ENCODE measurements at regions not wholly inside any gene's neighbourhood (a gene's known extent, or its start where the extent isn't known, plus 50 kb on each side); places are given as distances from the start of the nearest gene placed in this dataset.

GRCh38 chr14:58784931-58785330 is 147.2 kb downstream of the DACT1 start:
- Histone ChIP-seq H3K27me3 (ENCODE audit: insufficient read depth, low read length) (peaks cover 5% of the 10 kb centered on the region; the same call in 1 of the 2 replicates), H3K4me1 (ENCODE audit: insufficient read depth, low read length) (peaks cover 26% of the 10 kb centered on the region), H3K27ac (ENCODE audit: low read depth, low read length) (no peak overlapping the region), H3K4me3 (ENCODE audit: low read length) (no peak overlapping the region), H3K36me3 (ENCODE audit: insufficient read depth, low read length) (no peaks in the 10 kb centered on the region), H3K9ac (ENCODE audit: low read depth, low read length) (no peak overlapping the region), H3K9me3 (ENCODE audit: insufficient read depth, low read depth, low read length) (no peaks in the 10 kb centered on the region)
- 95% methylated on average over 1 of the region's 1 CpG for WGBS

GRCh38 chr14:58785701-58786100 is 147.9 kb downstream of the DACT1 start:
- H3K27ac ChIP-seq (ENCODE audit: low read depth, low read length) = no peak overlapping the region
- WGBS = 69% methylated on average over 3 of the region's 3 CpGs

GRCh38 chr14:58787592-58787991 is 149.8 kb downstream of the DACT1 start:
- H3K27me3 ChIP-seq (ENCODE audit: insufficient read depth, low read length) = peaks cover 5% of the 10 kb centered on the region; the same call in 1 of the 2 replicates
- WGBS = 97% methylated on average over 1 of the region's 1 CpG
- no peak overlapping the region for H3K4me3 ChIP-seq (ENCODE audit: low read length)
- H3K27ac ChIP-seq (ENCODE audit: low read depth, low read length) = no peak overlapping the region
- H3K4me1 ChIP-seq (ENCODE audit: insufficient read depth, low read length) = peaks cover 29% of the 10 kb centered on the region
- H3K9me3 ChIP-seq (ENCODE audit: insufficient read depth, low read depth, low read length) = no peaks in the 10 kb centered on the region
- no peak overlapping the region for H3K9ac ChIP-seq (ENCODE audit: low read depth, low read length)
- H3K36me3 ChIP-seq (ENCODE audit: insufficient read depth, low read length) = no peaks in the 10 kb centered on the region

More at GRCh38 chr14:58785701-58786100, 147.9 kb downstream of the DACT1 start:
- H3K36me3 ChIP-seq (ENCODE audit: insufficient read depth, low read length) = no peaks in the 10 kb centered on the region
- H3K27me3 ChIP-seq (ENCODE audit: insufficient read depth, low read length) = peaks cover 5% of the 10 kb centered on the region; the same call in 1 of the 2 replicates
- H3K4me1 ChIP-seq (ENCODE audit: insufficient read depth, low read length) = peaks cover 29% of the 10 kb centered on the region
- H3K9me3 ChIP-seq (ENCODE audit: insufficient read depth, low read depth, low read length) = no peaks in the 10 kb centered on the region
- H3K4me3 ChIP-seq (ENCODE audit: low read length) = no peak overlapping the region
- no peak overlapping the region for H3K9ac ChIP-seq (ENCODE audit: low read depth, low read length)

- H3K36me3 ChIP-seq (ENCODE audit: insufficient read depth, low read length) = no peaks in the 10 kb centered on the region
These were observed 151.1 kb downstream of the DACT1 start for GRCh38 chr14:58788655-58789503.

GRCh38 chr14:58789736-58790135 is 152.0 kb downstream of the DACT1 start:
- Histone ChIP-seq H3K9me3 (ENCODE audit: insufficient read depth, low read depth, low read length) (no peaks in the 10 kb centered on the region), H3K4me3 (ENCODE audit: low read length) (no peak overlapping the region), H3K27ac (ENCODE audit: low read depth, low read length) (no peak overlapping the region; the same call in 1 of the 2 replicates), H3K9ac (ENCODE audit: low read depth, low read length) (no peak overlapping the region), H3K36me3 (ENCODE audit: insufficient read depth, low read length) (no peaks in the 10 kb centered on the region), H3K27me3 (ENCODE audit: insufficient read depth, low read length) (peaks cover 5% of the 10 kb centered on the region; the same call in 1 of the 2 replicates), H3K4me1 (ENCODE audit: insufficient read depth, low read length) (peaks cover 29% of the 10 kb centered on the region)
- 78% methylated on average over 2 of the region's 4 CpGs for WGBS

More at GRCh38 chr14:58788655-58789503, 151.1 kb downstream of the DACT1 start:
- Histone ChIP-seq H3K4me1 (ENCODE audit: insufficient read depth, low read length) (peaks cover 29% of the 10 kb centered on the region), H3K9me3 (ENCODE audit: insufficient read depth, low read depth, low read length) (no peaks in the 10 kb centered on the region), H3K4me3 (ENCODE audit: low read length) (no peak overlapping the region), H3K9ac (ENCODE audit: low read depth, low read length) (no peak overlapping the region), H3K27ac (ENCODE audit: low read depth, low read length) (peak overlapping the region; percentile 15; the same call in 1 of the 2 replicates), H3K27me3 (ENCODE audit: insufficient read depth, low read length) (peaks cover 5% of the 10 kb centered on the region; the same call in 1 of the 2 replicates)
- WGBS = 27% methylated on average over 3 of the region's 4 CpGs

GRCh38 chr14:58792416-58792815 is 154.7 kb downstream of the DACT1 start:
- peaks cover 2% of the 10 kb centered on the region; the same call in 1 of the 2 replicates for H3K27me3 ChIP-seq (ENCODE audit: insufficient read depth, low read length)
- peaks cover 21% of the 10 kb centered on the region for H3K4me1 ChIP-seq (ENCODE audit: insufficient read depth, low read length)
- no peak overlapping the region for H3K4me3 ChIP-seq (ENCODE audit: low read length)
- H3K27ac ChIP-seq (ENCODE audit: low read depth, low read length) = no peak overlapping the region
- H3K9ac ChIP-seq (ENCODE audit: low read depth, low read length) = no peak overlapping the region
- H3K9me3 ChIP-seq (ENCODE audit: insufficient read depth, low read depth, low read length) = no peaks in the 10 kb centered on the region
- WGBS = 100% methylated on average over 3 of the region's 3 CpGs
- H3K36me3 ChIP-seq (ENCODE audit: insufficient read depth, low read length) = no peaks in the 10 kb centered on the region

GRCh38 chr14:58793131-58793740 is 155.5 kb downstream of the DACT1 start:
- no peaks in the 10 kb centered on the region for H3K36me3 ChIP-seq (ENCODE audit: insufficient read depth, low read length)
- no peaks in the 10 kb centered on the region for H3K27me3 ChIP-seq (ENCODE audit: insufficient read depth, low read length)
- H3K4me3 ChIP-seq (ENCODE audit: low read length) = no peak overlapping the region
- H3K27ac ChIP-seq (ENCODE audit: low read depth, low read length) = no peak overlapping the region
- H3K9ac ChIP-seq (ENCODE audit: low read depth, low read length) = no peak overlapping the region
- WGBS = 86% methylated on average over 3 of the region's 4 CpGs
- H3K4me1 ChIP-seq (ENCODE audit: insufficient read depth, low read length) = peaks cover 20% of the 10 kb centered on the region
- H3K9me3 ChIP-seq (ENCODE audit: insufficient read depth, low read depth, low read length) = no peaks in the 10 kb centered on the region

- Histone ChIP-seq H3K27ac (ENCODE audit: low read depth, low read length) (no peak overlapping the region), H3K9ac (ENCODE audit: low read depth, low read length) (no peak overlapping the region), H3K4me3 (ENCODE audit: low read length) (no peak overlapping the region), H3K36me3 (ENCODE audit: insufficient read depth, low read length) (no peaks in the 10 kb centered on the region), H3K27me3 (ENCODE audit: insufficient read depth, low read length) (no peaks in the 10 kb centered on the region), H3K4me1 (ENCODE audit: insufficient read depth, low read length) (0 out of 2 replicates have a peak, but pooled peaks cover under 1% of the 10 kb centered on the region), H3K9me3 (ENCODE audit: insufficient read depth, low read depth, low read length) (no peaks in the 10 kb centered on the region)
- WGBS = 78% methylated on average over 4 of the region's 5 CpGs
These were observed 157.4 kb downstream of the DACT1 start for GRCh38 chr14:58794993-58795762.

GRCh38 chr14:58796242-58797009 is 158.7 kb downstream of the DACT1 start:
- Histone ChIP-seq H3K4me3 (ENCODE audit: low read length) (no peak overlapping the region), H3K27ac (ENCODE audit: low read depth, low read length) (no peak overlapping the region), H3K36me3 (ENCODE audit: insufficient read depth, low read length) (no peaks in the 10 kb centered on the region), H3K27me3 (ENCODE audit: insufficient read depth, low read length) (no peaks in the 10 kb centered on the region), H3K9ac (ENCODE audit: low read depth, low read length) (no peak overlapping the region), H3K9me3 (ENCODE audit: insufficient read depth, low read depth, low read length) (no peaks in the 10 kb centered on the region), H3K4me1 (ENCODE audit: insufficient read depth, low read length) (no peaks in the 10 kb centered on the region)
- WGBS = 61% methylated on average over 5 of the region's 5 CpGs

- Histone ChIP-seq H3K9me3 (ENCODE audit: insufficient read depth, low read depth, low read length) (no peaks in the 10 kb centered on the region), H3K4me1 (ENCODE audit: insufficient read depth, low read length) (no peaks in the 10 kb centered on the region), H3K27me3 (ENCODE audit: insufficient read depth, low read length) (no peaks in the 10 kb centered on the region), H3K36me3 (ENCODE audit: insufficient read depth, low read length) (no peaks in the 10 kb centered on the region), H3K9ac (ENCODE audit: low read depth, low read length) (no peak overlapping the region), H3K27ac (ENCODE audit: low read depth, low read length) (no peak overlapping the region), H3K4me3 (ENCODE audit: low read length) (no peak overlapping the region)
- 91% methylated on average over 4 of the region's 4 CpGs for WGBS
These were observed 159.3 kb downstream of the DACT1 start for GRCh38 chr14:58797010-58797429.

Measured in HUES64 (cell line).